Testis (tissue), 2 donors: ENCODE measurements at regions not wholly inside any gene's neighbourhood (a gene's known extent, or its start where the extent isn't known, plus 50 kb on each side); places are given as distances from the start of the nearest gene placed in this dataset.

Experiments used
- POLR2A ChIP-seq: fragments of 450-650 bp; IDR thresholded peaks from one replicate; pipeline ENCODE4 v1.6.1; 2017; ENCODE audit warnings: antibody characterized with exemption, mild to moderate bottlenecking, moderate library complexity
- TF ChIP-seq, protein P1 (sequence below), 3 experiments: fragments of 450-650 bp in 2 of 3; fragments of 200-600 bp in 1 of 3; sonication (generic) in 1 of 3; IDR thresholded peaks; one replicate each; pipeline ENCODE4 v1.5.1; 2016 to 2019; ENCODE audit warnings: antibody characterized with exemption in 3 of 3, mild to moderate bottlenecking in 2 of 3, moderate library complexity in 1 of 3

DNA sequence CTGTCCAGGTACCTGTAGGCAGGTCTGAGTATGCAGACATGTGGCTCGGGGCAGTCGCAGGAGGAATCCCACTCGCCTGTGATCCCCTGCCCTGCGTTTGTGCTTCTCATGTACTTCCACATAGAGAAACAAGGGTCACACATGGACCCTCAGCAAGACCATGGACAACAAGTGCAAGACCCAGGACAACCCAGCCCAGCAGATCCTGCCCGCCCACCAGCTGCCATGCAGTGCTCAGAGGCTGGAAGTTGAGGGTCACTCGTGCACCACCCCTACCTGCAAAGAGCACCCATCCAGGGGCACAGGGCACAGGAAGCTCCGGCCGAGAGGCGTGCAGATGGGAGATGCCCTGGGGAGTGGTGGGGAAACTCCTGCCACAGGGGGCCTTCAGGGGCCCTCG lies 67.5 kb upstream of the C14orf180 start:
- no peak for TF ChIP-seq POLR2A
- TF ChIP-seq, protein P1, sequence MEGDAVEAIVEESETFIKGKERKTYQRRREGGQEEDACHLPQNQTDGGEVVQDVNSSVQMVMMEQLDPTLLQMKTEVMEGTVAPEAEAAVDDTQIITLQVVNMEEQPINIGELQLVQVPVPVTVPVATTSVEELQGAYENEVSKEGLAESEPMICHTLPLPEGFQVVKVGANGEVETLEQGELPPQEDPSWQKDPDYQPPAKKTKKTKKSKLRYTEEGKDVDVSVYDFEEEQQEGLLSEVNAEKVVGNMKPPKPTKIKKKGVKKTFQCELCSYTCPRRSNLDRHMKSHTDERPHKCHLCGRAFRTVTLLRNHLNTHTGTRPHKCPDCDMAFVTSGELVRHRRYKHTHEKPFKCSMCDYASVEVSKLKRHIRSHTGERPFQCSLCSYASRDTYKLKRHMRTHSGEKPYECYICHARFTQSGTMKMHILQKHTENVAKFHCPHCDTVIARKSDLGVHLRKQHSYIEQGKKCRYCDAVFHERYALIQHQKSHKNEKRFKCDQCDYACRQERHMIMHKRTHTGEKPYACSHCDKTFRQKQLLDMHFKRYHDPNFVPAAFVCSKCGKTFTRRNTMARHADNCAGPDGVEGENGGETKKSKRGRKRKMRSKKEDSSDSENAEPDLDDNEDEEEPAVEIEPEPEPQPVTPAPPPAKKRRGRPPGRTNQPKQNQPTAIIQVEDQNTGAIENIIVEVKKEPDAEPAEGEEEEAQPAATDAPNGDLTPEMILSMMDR (IDR thresholded peaks at IDR 0.05) = no peak
